ENCODE measurements at regions not wholly inside any gene's neighbourhood (a gene's known extent, or its start where the extent isn't known, plus 50 kb on each side); places are given as distances from the start of the nearest gene placed in this dataset.

- TF ChIP-seq CTCF (IDR thresholded peaks at IDR 0.05): no peak
- TF ChIP-seq POLR2A (IDR thresholded peaks at IDR 0.05): no peak
These were observed 644.9 kb downstream of the CCDC171 start for GRCh38 chr9:16197578-16198370.

All from right lobe of liver (tissue), 4 donors.